ENCODE measurements at regions not wholly inside any gene's neighbourhood (a gene's known extent, or its start where the extent isn't known, plus 50 kb on each side); places are given as distances from the start of the nearest gene placed in this dataset.

DNA sequence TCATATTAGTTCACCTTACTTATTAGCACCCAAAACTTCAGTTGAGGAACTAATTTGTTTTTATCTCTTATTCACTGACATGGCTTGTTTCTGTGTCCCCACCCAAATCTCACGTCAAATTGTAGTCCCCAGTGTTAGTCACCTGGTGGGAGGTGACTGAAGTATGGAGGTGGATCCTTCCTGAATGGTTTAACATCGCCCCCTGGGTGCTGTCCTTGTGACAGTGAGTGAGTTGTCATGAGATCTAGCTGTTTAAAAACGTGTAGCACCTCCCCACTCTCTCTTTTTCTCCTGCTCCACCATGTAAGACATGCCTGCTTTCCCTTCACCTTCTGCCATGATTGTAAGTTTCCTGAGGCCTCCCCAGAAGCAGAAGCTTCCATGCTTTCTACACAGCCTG lies 75.0 kb upstream of the HECTD2 start:
- in situ Hi-C loops (cut with HindIII; ENCODE audit: low sequenced_read_pairs): no loop called here
- no peak for DNase-seq (ENCODE audit: low read depth, low spot score)
- TF ChIP-seq, protein P1, sequence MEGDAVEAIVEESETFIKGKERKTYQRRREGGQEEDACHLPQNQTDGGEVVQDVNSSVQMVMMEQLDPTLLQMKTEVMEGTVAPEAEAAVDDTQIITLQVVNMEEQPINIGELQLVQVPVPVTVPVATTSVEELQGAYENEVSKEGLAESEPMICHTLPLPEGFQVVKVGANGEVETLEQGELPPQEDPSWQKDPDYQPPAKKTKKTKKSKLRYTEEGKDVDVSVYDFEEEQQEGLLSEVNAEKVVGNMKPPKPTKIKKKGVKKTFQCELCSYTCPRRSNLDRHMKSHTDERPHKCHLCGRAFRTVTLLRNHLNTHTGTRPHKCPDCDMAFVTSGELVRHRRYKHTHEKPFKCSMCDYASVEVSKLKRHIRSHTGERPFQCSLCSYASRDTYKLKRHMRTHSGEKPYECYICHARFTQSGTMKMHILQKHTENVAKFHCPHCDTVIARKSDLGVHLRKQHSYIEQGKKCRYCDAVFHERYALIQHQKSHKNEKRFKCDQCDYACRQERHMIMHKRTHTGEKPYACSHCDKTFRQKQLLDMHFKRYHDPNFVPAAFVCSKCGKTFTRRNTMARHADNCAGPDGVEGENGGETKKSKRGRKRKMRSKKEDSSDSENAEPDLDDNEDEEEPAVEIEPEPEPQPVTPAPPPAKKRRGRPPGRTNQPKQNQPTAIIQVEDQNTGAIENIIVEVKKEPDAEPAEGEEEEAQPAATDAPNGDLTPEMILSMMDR (IDR thresholded peaks at IDR 0.05; ENCODE audit: low read depth, low read length): no peak
- no peak overlapping the region for H3K4me3 ChIP-seq (ENCODE audit: low read depth, low read length)

DNA sequence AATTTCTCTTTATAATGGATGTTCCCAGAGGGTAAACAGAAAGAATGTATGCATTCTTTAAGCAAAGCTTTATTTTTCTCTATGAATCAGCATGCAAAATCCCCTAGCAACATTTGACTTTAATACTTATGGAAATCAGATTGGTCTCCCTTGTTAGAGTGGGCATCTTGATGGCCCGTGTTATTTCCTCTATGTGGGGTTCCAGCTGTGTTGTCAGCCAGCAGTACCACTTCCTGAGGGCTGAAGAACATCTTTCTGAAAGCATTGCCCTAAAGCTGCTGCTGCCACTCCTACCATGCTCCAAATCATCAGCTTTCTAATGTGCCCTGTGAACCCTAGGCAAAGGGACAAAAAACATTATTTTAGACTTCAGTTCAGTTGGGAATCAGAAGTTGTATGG lies 70.4 kb upstream of the HECTD2 start:
- TF ChIP-seq, protein P1 (IDR thresholded peaks at IDR 0.05; ENCODE audit: low read depth, low read length): no peak
- no peak for DNase-seq (ENCODE audit: low read depth, low spot score)
- in situ Hi-C loops (cut with HindIII; ENCODE audit: low sequenced_read_pairs): no loop called here
- no peak overlapping the region for H3K4me3 ChIP-seq (ENCODE audit: low read depth, low read length)

DNA sequence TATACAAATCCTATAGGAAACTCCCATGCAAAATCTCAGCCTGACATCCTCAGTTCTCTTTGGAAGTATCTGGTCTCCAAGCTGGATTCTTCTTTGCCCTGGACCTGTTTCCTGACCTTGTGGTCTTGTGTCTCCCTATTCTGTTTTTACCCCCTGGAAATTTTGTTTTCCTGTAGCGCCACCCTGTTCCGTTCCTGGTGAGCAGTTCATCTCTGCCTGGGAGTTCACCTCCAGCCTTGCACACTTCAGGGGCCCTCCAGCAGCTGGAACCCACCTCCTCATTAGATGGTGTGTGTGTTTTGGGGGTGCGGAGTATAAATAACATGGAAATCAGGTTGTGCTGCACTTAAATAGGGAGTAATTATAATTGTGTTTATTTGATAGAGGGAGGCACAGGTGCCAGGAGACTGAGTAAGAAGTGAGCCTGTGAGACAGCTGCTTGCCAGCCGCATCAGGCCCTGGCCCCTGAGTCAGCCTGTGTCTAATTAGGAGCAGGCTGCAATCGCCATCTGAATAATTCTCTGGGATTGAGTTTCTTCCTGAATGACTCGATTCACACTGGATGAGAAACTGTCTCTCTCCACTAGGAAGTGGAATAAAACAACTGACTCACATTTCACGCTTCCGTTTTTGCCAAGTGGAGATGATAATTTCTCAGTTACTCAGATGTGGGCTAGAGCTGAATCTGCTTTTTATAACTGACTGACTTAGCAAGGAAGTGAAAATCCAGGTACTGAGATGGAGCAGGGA lies 69.4 kb upstream of the HECTD2 start:
- no peak overlapping the region for H3K4me3 ChIP-seq (ENCODE audit: low read depth, low read length)
- TF ChIP-seq, protein P1 (IDR thresholded peaks at IDR 0.05; ENCODE audit: low read depth, low read length): no peak
- in situ Hi-C loops (cut with HindIII; ENCODE audit: low sequenced_read_pairs): no loop called here
- peak; percentile 94 for DNase-seq (ENCODE audit: low read depth, low spot score)

- no peak for DNase-seq (ENCODE audit: low read depth, low spot score)
- TF ChIP-seq, protein P1 (IDR thresholded peaks at IDR 0.05; ENCODE audit: low read depth, low read length): no peak
- H3K4me3 ChIP-seq (ENCODE audit: low read depth, low read length): no peak overlapping the region
- in situ Hi-C loops (cut with HindIII; ENCODE audit: low sequenced_read_pairs): no loop called here
These were observed 68.5 kb upstream of the HECTD2 start for GRCh38 chr10:91341686-91342085.

- TF ChIP-seq, protein P1 (IDR thresholded peaks at IDR 0.05; ENCODE audit: low read depth, low read length): no peak
- no peak for DNase-seq (ENCODE audit: low read depth, low spot score)
- in situ Hi-C loops (cut with HindIII; ENCODE audit: low sequenced_read_pairs): no loop called here
- no peak overlapping the region for H3K4me3 ChIP-seq (ENCODE audit: low read depth, low read length)
These were observed 67.1 kb upstream of the HECTD2 start for GRCh38 chr10:91343010-91343409.

GRCh38 chr10:91344117-91344856 lies 65.9 kb upstream of the HECTD2 start:
- DNase-seq (ENCODE audit: low read depth, low spot score): no peak
- in situ Hi-C loops (cut with HindIII; ENCODE audit: low sequenced_read_pairs): no loop called here
- TF ChIP-seq, protein P1 (IDR thresholded peaks at IDR 0.05; ENCODE audit: low read depth, low read length): no peak

More at GRCh38 chr10:91344117-91344856, 65.9 kb upstream of the HECTD2 start:
- H3K4me3 ChIP-seq (ENCODE audit: low read depth, low read length): no peak overlapping the region
